ENCODE measurements at regions not wholly inside any gene's neighbourhood (a gene's known extent, or its start where the extent isn't known, plus 50 kb on each side); places are given as distances from the start of the nearest gene placed in this dataset.

DNA sequence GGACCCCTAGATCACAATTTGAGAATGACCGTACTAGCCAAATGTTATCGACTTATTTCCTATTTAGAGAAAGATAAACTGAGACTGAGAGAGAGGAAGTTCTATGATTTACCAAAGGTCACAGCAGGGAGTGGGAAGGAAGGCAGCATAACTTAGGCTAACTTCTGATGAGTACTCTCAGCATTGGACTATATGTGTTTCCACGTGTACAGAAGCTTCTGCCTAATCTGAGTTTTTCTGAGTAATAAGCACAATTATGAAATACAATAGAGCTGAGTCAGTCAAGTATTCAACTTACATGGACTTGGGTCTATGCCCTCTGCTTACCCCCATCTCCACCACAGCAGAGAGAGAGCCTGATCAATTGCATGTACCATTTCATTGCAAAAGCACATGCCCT is 88.1 kb upstream of the HIVEP3 start:
- Mint-ChIP-seq H3K4me1 (no peaks in the 10 kb centered on the region), H3K36me3 (no peaks in the 10 kb centered on the region), H3K27ac (no peak overlapping the region), H3K27me3 (ENCODE audit: insufficient read depth, low read depth) (peaks cover 3% of the 10 kb centered on the region), H3K4me3 (no peak overlapping the region), H3K9me3 (no peaks in the 10 kb centered on the region)
- no peaks in the 10 kb centered on the region for H3K9me3 ChIP-seq (ENCODE audit: low read depth)
- TF ChIP-seq, protein P1, sequence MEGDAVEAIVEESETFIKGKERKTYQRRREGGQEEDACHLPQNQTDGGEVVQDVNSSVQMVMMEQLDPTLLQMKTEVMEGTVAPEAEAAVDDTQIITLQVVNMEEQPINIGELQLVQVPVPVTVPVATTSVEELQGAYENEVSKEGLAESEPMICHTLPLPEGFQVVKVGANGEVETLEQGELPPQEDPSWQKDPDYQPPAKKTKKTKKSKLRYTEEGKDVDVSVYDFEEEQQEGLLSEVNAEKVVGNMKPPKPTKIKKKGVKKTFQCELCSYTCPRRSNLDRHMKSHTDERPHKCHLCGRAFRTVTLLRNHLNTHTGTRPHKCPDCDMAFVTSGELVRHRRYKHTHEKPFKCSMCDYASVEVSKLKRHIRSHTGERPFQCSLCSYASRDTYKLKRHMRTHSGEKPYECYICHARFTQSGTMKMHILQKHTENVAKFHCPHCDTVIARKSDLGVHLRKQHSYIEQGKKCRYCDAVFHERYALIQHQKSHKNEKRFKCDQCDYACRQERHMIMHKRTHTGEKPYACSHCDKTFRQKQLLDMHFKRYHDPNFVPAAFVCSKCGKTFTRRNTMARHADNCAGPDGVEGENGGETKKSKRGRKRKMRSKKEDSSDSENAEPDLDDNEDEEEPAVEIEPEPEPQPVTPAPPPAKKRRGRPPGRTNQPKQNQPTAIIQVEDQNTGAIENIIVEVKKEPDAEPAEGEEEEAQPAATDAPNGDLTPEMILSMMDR (IDR thresholded peaks at IDR 0.05) = no peak
- TF ChIP-seq EZH2 (IDR thresholded peaks at IDR 0.05) (no peak), EZH2phosphoT487 (IDR thresholded peaks at IDR 0.05) (no peak)
- H3K27me3 ChIP-seq = peaks cover 5% of the 10 kb centered on the region
- DNase-seq (ENCODE audit: low spot score) = no peak
- no peaks in the 10 kb centered on the region for H4K20me1 ChIP-seq (ENCODE audit: low read depth)
- no peaks in the 10 kb centered on the region for H3F3A ChIP-seq (ENCODE audit: low read depth)
- no peak overlapping the region for H3K4me3 ChIP-seq
- no peaks in the 10 kb centered on the region for H3K36me3 ChIP-seq
- H3K79me2 ChIP-seq (ENCODE audit: low read depth) = no peaks in the 10 kb centered on the region
- H3K4me2 ChIP-seq = no peak overlapping the region
- no peak overlapping the region for H3K27ac ChIP-seq
- no peak overlapping the region for H3K9ac ChIP-seq
- H3K4me1 ChIP-seq = no peaks in the 10 kb centered on the region
- H2AFZ ChIP-seq (replicated peaks) = no peak overlapping the region

DNA sequence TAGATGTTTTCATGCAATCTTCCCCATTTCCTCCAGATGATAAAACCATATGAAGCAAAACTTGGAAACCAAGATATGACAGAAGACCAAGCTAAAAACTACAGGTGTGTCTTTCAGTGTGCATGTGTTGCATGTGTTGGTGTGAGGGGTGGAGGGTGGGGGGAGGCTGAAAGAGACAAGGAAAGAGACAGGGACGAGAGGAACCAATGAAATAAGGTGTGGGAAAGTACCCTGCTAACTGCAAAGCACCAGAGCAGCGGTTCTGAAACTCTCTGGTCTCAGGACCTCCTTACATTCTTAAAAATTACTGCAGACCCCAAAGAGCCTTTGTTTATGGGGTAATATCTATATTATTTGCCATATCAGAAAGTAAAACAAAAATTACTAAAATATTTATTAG is 87.4 kb upstream of the HIVEP3 start:
- peaks cover 3% of the 10 kb centered on the region for H3K27me3 Mint-ChIP-seq (ENCODE audit: insufficient read depth, low read depth)

DNA sequence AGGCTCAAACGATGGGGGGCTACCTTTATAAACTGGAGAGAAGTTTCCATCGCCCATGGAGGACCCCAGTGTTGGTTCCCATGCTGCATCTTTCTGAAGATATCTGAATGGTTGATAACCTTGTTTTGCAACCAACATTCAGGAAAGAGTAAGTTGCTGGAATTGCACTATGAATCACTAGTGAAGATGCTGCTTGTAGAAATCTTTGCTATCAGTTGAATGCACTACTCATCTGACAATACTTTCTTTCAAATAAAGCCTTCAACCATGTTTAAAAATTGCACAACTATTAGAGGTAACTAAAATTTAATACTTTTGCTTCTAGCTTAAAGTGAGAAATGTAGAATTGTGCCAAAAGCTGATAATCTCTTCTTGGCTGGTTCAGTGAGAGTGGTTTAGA is 86.8 kb upstream of the HIVEP3 start:
- H2AFZ ChIP-seq (replicated peaks) = no peak overlapping the region
- no peaks in the 10 kb centered on the region for H4K20me1 ChIP-seq (ENCODE audit: low read depth)
- H3K4me1 ChIP-seq = no peaks in the 10 kb centered on the region
- Mint-ChIP-seq H3K27ac (no peak overlapping the region), H3K4me3 (no peak overlapping the region), H3K9me3 (no peaks in the 10 kb centered on the region), H3K36me3 (no peaks in the 10 kb centered on the region), H3K27me3 (ENCODE audit: insufficient read depth, low read depth) (peaks cover 3% of the 10 kb centered on the region), H3K4me1 (no peaks in the 10 kb centered on the region)
- no peaks in the 10 kb centered on the region for H3K79me2 ChIP-seq (ENCODE audit: low read depth)
- no peak overlapping the region for H3K4me3 ChIP-seq
- no peak overlapping the region for H3K9ac ChIP-seq
- no peaks in the 10 kb centered on the region for H3F3A ChIP-seq (ENCODE audit: low read depth)
- H3K36me3 ChIP-seq = no peaks in the 10 kb centered on the region
- H3K27me3 ChIP-seq = peaks cover 5% of the 10 kb centered on the region
- H3K9me3 ChIP-seq (ENCODE audit: low read depth) = no peaks in the 10 kb centered on the region
- no peak for TF ChIP-seq EZH2phosphoT487 (IDR thresholded peaks at IDR 0.05)
- TF ChIP-seq, protein P1 (IDR thresholded peaks at IDR 0.05) = no peak
- TF ChIP-seq EZH2 (IDR thresholded peaks at IDR 0.05) = no peak
- H3K4me2 ChIP-seq = no peak overlapping the region
- no peak overlapping the region for H3K27ac ChIP-seq
- DNase-seq (ENCODE audit: low spot score) = no peak

More for the DNA sequence above, 87.4 kb upstream of the HIVEP3 start:
- TF ChIP-seq, protein P1 (IDR thresholded peaks at IDR 0.05) = no peak
- TF ChIP-seq EZH2phosphoT487 (IDR thresholded peaks at IDR 0.05) (no peak), EZH2 (IDR thresholded peaks at IDR 0.05) (no peak)
- Mint-ChIP-seq H3K27ac (no peak overlapping the region), H3K4me1 (no peaks in the 10 kb centered on the region), H3K4me3 (no peak overlapping the region), H3K36me3 (no peaks in the 10 kb centered on the region), H3K9me3 (no peaks in the 10 kb centered on the region)
- Histone ChIP-seq H3K27ac (no peak overlapping the region), H3K4me1 (no peaks in the 10 kb centered on the region), H3F3A (ENCODE audit: low read depth) (no peaks in the 10 kb centered on the region), H3K9me3 (ENCODE audit: low read depth) (no peaks in the 10 kb centered on the region), H3K79me2 (ENCODE audit: low read depth) (no peaks in the 10 kb centered on the region), H2AFZ (replicated peaks) (no peak overlapping the region), H3K4me3 (no peak overlapping the region), H3K36me3 (no peaks in the 10 kb centered on the region), H3K4me2 (no peak overlapping the region), H3K27me3 (peaks cover 5% of the 10 kb centered on the region), H3K9ac (no peak overlapping the region), H4K20me1 (ENCODE audit: low read depth) (no peaks in the 10 kb centered on the region)
- no peak for DNase-seq (ENCODE audit: low spot score)

Data from neural progenitor cell (in vitro differentiated cells).